Astrocyte (in vitro differentiated cells and primary cell): ENCODE measurements at regions not wholly inside any gene's neighbourhood (a gene's known extent, or its start where the extent isn't known, plus 50 kb on each side); places are given as distances from the start of the nearest gene placed in this dataset.

Experiments
- CTCF ChIP-seq: IDR thresholded peaks from 2 replicates; pipeline ENCODE4 v1.5.1; 2011; ENCODE audit warnings: low read depth, mild to moderate bottlenecking, inconsistent platforms, low read length, moderate library complexity; ENCODE audit not compliant: insufficient read depth
- EZH2 ChIP-seq: IDR thresholded peaks from 2 replicates; pipeline ENCODE4 v1.6.1; 2012; ENCODE audit warnings: mild to moderate bottlenecking, low read length, inconsistent platforms; ENCODE audit not compliant: insufficient read depth

- TF ChIP-seq CTCF (no peak), EZH2 (no peak)
Observed at GRCh38 chr9:79801459-79801858, 229.7 kb downstream of the TLE4 start.
